HEK293 (cell line): ENCODE measurements at regions not wholly inside any gene's neighbourhood (a gene's known extent, or its start where the extent isn't known, plus 50 kb on each side); places are given as distances from the start of the nearest gene placed in this dataset.

Experiments used
- ZNF561 ChIP-seq: fragments of 450-650 bp; IDR thresholded peaks from 2 replicates; pipeline ENCODE4 v1.5.1; 2018; ENCODE audit warnings: missing biosample characterization, missing genetic modification characterization, borderline replicate concordance
- TF ChIP-seq, protein P1 (sequence below): fragments of 450-650 bp; formaldehyde crosslinking; IDR thresholded peaks from 2 replicates; pipeline ENCODE4 v1.5.1; 2016; ENCODE audit warnings: missing biosample characterization, missing genetic modification characterization
- TF ChIP-seq, protein P2 (sequence below): fragments of 450-650 bp; formaldehyde crosslinking; IDR thresholded peaks from 2 replicates; pipeline ENCODE4 v1.5.1; 2016; ENCODE audit warnings: missing biosample characterization, missing genetic modification characterization

DNA sequence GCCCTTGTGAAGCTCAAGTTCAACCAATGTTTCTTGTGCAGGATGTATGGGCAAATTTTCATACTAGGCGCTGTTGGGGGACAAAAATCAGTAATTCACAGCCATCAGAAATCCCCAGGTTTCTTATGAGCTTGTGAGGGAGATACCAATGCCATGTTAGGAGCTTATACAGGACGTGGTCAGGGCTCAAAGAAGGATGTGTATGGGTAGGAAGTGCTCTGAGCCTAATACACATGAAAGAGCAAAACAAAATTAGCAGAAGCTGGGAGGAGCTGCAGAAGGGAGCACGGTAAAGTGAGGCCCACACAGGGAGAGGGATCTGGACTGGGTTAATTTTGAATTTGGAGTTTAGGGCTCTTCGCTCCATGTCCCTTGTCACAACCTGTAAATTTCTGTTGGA, 114.6 kb upstream of the MAP3K1 start:
- TF ChIP-seq, protein P1, sequence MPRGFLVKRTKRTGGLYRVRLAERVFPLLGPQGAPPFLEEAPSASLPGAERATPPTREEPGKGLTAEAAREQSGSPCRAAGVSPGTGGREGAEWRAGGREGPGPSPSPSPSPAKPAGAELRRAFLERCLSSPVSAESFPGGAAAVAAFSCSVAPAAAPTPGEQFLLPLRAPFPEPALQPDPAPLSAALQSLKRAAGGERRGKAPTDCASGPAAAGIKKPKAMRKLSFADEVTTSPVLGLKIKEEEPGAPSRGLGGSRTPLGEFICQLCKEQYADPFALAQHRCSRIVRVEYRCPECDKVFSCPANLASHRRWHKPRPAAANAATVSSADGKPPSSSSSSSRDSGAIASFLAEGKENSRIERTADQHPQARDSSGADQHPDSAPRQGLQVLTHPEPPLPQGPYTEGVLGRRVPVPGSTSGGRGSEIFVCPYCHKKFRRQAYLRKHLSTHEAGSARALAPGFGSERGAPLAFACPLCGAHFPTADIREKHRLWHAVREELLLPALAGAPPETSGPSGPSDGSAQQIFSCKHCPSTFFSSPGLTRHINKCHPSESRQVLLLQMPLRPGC (tag by site-specific recombination), result no peak
- TF ChIP-seq, protein P2, sequence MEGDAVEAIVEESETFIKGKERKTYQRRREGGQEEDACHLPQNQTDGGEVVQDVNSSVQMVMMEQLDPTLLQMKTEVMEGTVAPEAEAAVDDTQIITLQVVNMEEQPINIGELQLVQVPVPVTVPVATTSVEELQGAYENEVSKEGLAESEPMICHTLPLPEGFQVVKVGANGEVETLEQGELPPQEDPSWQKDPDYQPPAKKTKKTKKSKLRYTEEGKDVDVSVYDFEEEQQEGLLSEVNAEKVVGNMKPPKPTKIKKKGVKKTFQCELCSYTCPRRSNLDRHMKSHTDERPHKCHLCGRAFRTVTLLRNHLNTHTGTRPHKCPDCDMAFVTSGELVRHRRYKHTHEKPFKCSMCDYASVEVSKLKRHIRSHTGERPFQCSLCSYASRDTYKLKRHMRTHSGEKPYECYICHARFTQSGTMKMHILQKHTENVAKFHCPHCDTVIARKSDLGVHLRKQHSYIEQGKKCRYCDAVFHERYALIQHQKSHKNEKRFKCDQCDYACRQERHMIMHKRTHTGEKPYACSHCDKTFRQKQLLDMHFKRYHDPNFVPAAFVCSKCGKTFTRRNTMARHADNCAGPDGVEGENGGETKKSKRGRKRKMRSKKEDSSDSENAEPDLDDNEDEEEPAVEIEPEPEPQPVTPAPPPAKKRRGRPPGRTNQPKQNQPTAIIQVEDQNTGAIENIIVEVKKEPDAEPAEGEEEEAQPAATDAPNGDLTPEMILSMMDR (tag by site-specific recombination), result no peak
- no peak for TF ChIP-seq ZNF561 (tag by site-specific recombination)
